Adrenal gland (tissue), 5 donors: ENCODE measurements at regions not wholly inside any gene's neighbourhood (a gene's known extent, or its start where the extent isn't known, plus 50 kb on each side); places are given as distances from the start of the nearest gene placed in this dataset.

Experiments used
- POLR2A ChIP-seq, 2 donors: fragments of 450-650 bp; IDR thresholded peaks; one replicate each; pipeline ENCODE4 v1.6.1; 2017; ENCODE audit warnings: antibody characterized with exemption in 2 of 2, mild to moderate bottlenecking in 2 of 2, moderate library complexity in 1 of 2
- TF ChIP-seq, protein P1 (sequence below), 6 experiments: fragments of 450-650 bp in 4 of 6; fragments of 200-600 bp in 2 of 6; sonication (generic) in 1 of 6; IDR thresholded peaks; 1 replicate in 5 of 6; 2 replicates in 1 of 6; pipeline versions ENCODE4 v1.5.1 to v1.8.0; 2016 to 2021; ENCODE audit warnings: antibody characterized with exemption in 6 of 6, mild to moderate bottlenecking in 2 of 6, moderate library complexity in 1 of 6
- donor health status: DM: no; HTN: no; CAD: no.

DNA sequence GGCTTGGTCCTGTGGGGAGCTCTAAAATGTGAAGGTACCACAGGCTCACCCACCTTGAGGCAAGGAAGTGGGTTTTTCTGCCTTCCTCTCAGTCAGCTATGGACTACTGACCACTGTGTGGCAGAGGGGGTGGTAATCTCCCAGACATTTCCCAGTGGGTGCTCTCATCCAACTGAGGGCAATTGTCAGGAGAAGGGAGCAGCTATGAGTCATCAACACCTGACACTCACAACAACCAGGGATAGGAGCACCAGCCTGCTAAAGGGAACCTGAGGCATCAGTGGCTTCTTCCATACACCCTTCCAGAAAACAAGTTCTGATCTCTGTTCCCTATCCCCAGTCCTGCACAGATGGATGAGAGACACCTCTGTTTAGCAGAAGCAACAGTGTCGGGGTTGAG is 468.8 kb downstream of the BCOR start:
- TF ChIP-seq, protein P1, sequence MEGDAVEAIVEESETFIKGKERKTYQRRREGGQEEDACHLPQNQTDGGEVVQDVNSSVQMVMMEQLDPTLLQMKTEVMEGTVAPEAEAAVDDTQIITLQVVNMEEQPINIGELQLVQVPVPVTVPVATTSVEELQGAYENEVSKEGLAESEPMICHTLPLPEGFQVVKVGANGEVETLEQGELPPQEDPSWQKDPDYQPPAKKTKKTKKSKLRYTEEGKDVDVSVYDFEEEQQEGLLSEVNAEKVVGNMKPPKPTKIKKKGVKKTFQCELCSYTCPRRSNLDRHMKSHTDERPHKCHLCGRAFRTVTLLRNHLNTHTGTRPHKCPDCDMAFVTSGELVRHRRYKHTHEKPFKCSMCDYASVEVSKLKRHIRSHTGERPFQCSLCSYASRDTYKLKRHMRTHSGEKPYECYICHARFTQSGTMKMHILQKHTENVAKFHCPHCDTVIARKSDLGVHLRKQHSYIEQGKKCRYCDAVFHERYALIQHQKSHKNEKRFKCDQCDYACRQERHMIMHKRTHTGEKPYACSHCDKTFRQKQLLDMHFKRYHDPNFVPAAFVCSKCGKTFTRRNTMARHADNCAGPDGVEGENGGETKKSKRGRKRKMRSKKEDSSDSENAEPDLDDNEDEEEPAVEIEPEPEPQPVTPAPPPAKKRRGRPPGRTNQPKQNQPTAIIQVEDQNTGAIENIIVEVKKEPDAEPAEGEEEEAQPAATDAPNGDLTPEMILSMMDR (IDR thresholded peaks at IDR 0.05), result no peak
- TF ChIP-seq POLR2A (IDR thresholded peaks at IDR 0.05), result no peak
